22Rv1 (cell line): ENCODE measurements at regions not wholly inside any gene's neighbourhood (a gene's known extent, or its start where the extent isn't known, plus 50 kb on each side); places are given as distances from the start of the nearest gene placed in this dataset.

Source experiments
- ZFX ChIP-seq: fragments of 450-650 bp; IDR thresholded peaks from 2 replicates; pipeline ENCODE4 v1.6.1; 2017; ENCODE audit warnings: antibody characterized with exemption, borderline replicate concordance
- TF ChIP-seq, protein P1 (sequence below): fragments of 450-650 bp; IDR thresholded peaks from 2 replicates; pipeline ENCODE4 v1.5.1; 2017; ENCODE audit warnings: mild to moderate bottlenecking

DNA sequence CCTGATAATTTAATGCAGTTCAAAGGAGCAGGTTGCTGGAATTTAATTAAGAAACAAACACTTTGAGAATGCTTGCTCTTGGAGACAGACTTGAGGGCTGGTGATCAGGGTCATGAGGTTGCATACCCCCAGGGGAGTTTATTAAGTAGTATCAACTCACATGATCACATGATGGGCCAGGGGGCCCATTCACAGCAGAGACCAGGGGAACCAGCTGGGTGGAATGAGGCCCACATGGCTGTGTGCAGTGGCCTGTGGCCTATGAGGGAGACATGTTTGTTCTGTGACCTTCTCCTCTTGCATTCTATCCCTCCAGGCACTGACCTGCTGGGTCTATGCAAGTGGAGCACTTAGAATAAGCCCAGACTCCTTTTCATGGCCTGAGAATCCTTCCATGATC, 266.6 kb upstream of the PWP1 start:
- TF ChIP-seq, protein P1, sequence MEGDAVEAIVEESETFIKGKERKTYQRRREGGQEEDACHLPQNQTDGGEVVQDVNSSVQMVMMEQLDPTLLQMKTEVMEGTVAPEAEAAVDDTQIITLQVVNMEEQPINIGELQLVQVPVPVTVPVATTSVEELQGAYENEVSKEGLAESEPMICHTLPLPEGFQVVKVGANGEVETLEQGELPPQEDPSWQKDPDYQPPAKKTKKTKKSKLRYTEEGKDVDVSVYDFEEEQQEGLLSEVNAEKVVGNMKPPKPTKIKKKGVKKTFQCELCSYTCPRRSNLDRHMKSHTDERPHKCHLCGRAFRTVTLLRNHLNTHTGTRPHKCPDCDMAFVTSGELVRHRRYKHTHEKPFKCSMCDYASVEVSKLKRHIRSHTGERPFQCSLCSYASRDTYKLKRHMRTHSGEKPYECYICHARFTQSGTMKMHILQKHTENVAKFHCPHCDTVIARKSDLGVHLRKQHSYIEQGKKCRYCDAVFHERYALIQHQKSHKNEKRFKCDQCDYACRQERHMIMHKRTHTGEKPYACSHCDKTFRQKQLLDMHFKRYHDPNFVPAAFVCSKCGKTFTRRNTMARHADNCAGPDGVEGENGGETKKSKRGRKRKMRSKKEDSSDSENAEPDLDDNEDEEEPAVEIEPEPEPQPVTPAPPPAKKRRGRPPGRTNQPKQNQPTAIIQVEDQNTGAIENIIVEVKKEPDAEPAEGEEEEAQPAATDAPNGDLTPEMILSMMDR, result no peak
- TF ChIP-seq ZFX, result no peak
